Esophagus muscularis mucosa (tissue), 4 donors: ENCODE measurements at regions not wholly inside any gene's neighbourhood (a gene's known extent, or its start where the extent isn't known, plus 50 kb on each side); places are given as distances from the start of the nearest gene placed in this dataset.

ENCODE experiments used
- DNase-seq: peaks from one replicate; pipeline ENCODE4 v3.0.0-alpha.2; 2017; ENCODE audit errors: extremely low spot score
- H3K27ac ChIP-seq, 4 donors: fragments of 200-600 bp; sonication (generic); replicated peaks in 1 of 4; 1 replicate in 3 of 4; 2 replicates in 1 of 4; pipeline ENCODE4 v1.5.1; 2016 to 2019; ENCODE audit warnings: mild to moderate bottlenecking in 1 of 4
- H3K27me3 ChIP-seq, 4 donors: fragments of 200-600 bp; sonication (generic); one replicate each; pipeline versions ENCODE4 v1.5.1 to v1.6.0; 2016 to 2019
- H3K36me3 ChIP-seq, 4 donors: fragments of 200-600 bp; sonication (generic); one replicate each; pipeline ENCODE4 v1.5.1; 2016 to 2019
- H3K4me1 ChIP-seq, 4 donors: fragments of 200-600 bp; sonication (generic); one replicate each; pipeline ENCODE4 v1.5.1; 2016 to 2019
- H3K4me3 ChIP-seq, 4 donors: fragments of 200-600 bp; sonication (generic); 1 replicate in 2 of 4; 2 replicates in 2 of 4; pipeline ENCODE4 v1.5.1; 2016 to 2019; ENCODE audit warnings: mild to moderate bottlenecking in 4 of 4, moderate library complexity in 1 of 4
- H3K9me3 ChIP-seq, 4 donors: fragments of 200-600 bp; sonication (generic); 1 replicate in 3 of 4; 2 replicates in 1 of 4; pipeline ENCODE4 v1.5.1; 2016 to 2019
- CTCF ChIP-seq, 3 experiments: fragments of 200-600 bp in 2 of 3; fragments of 450-650 bp in 1 of 3; sonication (generic) in 2 of 3; IDR thresholded peaks; one replicate each; pipeline ENCODE4 v1.5.1; 2017 to 2019; ENCODE audit warnings: antibody characterized with exemption in 3 of 3, mild to moderate bottlenecking in 2 of 3, moderate library complexity in 1 of 3
- EP300 ChIP-seq: sonication (generic); formaldehyde crosslinking; IDR thresholded peaks from one replicate; pipeline ENCODE4 v1.6.1; 2017; ENCODE audit warnings: antibody characterized with exemption
- POLR2A ChIP-seq: fragments of 450-650 bp; IDR thresholded peaks from one replicate; pipeline ENCODE4 v1.6.1; 2017; ENCODE audit warnings: antibody characterized with exemption, moderate library complexity, mild to moderate bottlenecking, low read depth
- POLR2AphosphoS5 ChIP-seq, 2 donors: sonication (generic); formaldehyde crosslinking; IDR thresholded peaks; one replicate each; pipeline ENCODE4 v1.6.1; 2017; ENCODE audit warnings: antibody characterized with exemption in 2 of 2
- WGBS: methylation state at CpG from one replicate; pipeline ENCODE4 v1.1.5; 2018; 5-methylcytosine and 5-hydroxymethylcytosine counted together
- intact Hi-C: fragments of 100-400 bp; cut with DNase I; formaldehyde crosslinking; loops from one replicate; pipeline ENCODE4 v1.15.1; 2023

GRCh38 chr6:135798751-135799515, 52.6 kb upstream of the PDE7B start:
- WGBS: 84% methylated on average over 4 of the region's 4 CpGs
- intact Hi-C loops: no loop called here
- Histone ChIP-seq H3K27me3 (no peaks in the 10 kb centered on the region), H3K36me3 (no peaks in the 10 kb centered on the region), H3K4me1 (no peaks in the 10 kb centered on the region), H3K27ac (no peak overlapping the region), H3K4me3 (no peak overlapping the region), H3K9me3 (no peaks in the 10 kb centered on the region)
- DNase-seq: no peak
- TF ChIP-seq EP300 (no peak), POLR2AphosphoS5 (IDR thresholded peaks at IDR 0.05) (no peak), CTCF (IDR thresholded peaks at IDR 0.05) (no peak), POLR2A (no peak)
